GM19238 (cell line): ENCODE measurements at regions not wholly inside any gene's neighbourhood (a gene's known extent, or its start where the extent isn't known, plus 50 kb on each side); places are given as distances from the start of the nearest gene placed in this dataset.
"Not testable (repeated sequence)": the region's sequence is repeated elsewhere in the genome, so short reads cannot be mapped to it uniquely, and the experiment has no call there.

Experiments used
- DNase-seq: peaks from one replicate; pipeline ENCODE4 v3.0.0; 2011; ENCODE audit warnings: low spot score; ENCODE audit not compliant: insufficient read length

- no peak for DNase-seq
These were observed 1142.4 kb upstream of the MIR17HG start for GRCh38 chr13:90205081-90205480.

DNA sequence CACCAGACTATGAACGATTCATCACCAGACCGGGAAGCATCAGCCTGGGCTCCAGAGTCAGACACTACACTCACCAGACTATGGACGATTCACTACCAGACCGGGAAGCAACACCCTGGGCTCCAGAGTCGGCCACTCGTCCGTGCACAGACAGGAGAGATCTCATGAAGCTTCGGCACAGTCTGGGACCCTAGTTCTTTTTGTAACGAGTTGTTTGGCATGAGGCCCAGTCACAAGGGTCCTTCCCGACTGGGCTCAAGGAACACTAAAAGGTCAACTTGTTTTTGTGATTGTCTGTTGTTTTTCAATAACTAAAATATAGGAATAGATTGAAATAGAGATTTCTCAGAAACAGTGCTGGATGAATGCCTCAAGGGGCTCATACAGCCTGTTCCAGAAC lies 1141.6 kb upstream of the MIR17HG start:
- no peak for DNase-seq

DNA sequence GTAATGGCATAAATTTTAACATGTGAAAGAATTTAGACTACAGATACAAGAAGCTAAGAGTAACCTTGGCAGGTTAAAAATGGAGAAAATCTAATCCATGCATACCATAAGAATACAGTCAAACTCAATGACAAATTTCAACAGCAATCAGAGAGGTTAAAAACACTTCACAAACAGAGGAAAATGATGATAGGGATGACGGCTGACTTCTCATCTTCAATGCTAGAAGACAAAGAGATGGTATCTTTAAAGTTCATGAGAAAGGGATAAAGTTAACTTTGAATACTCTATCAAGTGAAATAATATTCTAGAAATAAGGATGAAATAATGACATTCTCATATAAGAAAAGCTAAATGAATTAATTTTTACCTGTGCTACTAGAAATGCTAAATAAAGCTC lies 1130.2 kb upstream of the MIR17HG start:
- no peak for DNase-seq

DNA sequence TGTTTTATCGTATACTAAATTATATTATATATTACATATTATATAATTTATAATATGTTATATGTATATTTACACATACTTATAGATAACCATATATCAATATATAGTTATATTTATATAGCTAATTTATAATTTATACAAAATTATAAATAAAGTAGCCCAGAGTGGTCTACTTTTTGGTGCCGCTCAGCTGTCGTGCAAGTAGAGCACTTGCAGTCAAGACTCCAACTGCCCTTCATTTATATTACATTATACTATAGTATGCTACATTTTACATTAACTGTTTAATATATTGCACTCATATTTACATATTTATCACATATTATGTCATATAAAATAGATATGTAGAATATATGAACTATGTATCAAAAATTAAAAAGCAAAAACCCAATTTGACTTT lies 1124.7 kb upstream of the MIR17HG start:
- DNase-seq = no peak

GRCh38 chr13:90230311-90230710 lies 1117.2 kb upstream of the MIR17HG start:
- no peak for DNase-seq

DNA sequence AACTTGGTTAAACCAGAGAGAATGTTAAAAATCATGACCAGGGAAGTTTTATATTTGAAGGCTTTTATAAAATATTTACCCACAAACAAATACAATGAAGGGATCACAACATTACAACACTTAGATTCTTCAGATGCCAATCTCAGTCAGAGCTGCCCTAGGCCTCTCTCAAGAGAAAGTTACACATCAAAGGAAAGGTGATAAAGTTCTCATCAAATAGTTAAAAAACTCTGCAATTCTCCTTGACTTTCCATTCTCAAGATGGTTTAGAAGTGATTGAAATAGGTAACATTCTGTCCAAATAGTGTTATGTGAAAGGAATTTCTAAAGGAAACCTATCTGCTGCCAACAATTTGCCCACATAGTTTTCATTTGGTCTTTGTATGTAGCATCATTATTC lies 1115.2 kb upstream of the MIR17HG start:
- no peak for DNase-seq

DNA sequence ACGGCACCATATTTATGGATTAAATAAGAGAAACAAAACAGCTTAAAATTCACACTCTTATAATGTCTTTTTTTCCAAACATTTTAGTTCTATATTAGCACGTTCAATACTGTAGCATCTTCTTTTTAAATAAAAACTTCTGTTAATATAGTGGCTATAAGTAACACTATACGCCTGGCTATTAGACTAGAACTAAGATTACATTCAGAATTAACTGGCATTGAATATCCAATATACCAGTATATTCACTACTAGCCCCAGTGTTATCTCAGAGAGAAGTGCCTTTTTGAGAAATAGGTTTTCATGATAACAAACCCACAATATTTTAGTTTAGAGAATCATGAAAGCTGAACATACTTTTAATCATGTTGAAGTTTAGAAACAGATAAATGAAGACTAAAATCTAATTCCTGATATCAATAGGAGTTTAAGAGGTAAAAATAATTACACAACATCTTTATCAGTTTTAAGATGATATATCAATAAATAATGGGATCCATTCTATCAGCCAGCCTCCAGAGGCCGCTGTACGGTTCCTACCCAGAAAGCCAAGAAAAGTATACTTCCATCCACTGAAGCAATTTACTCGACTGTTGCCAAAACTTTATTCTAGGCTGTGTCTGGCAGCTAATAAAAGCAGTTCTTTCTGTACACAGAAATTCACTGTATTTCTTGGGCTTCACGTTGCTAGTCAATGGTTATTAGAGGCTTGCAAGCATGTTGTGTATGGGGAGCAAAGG lies 1113.4 kb upstream of the MIR17HG start:
- DNase-seq = no peak

DNA sequence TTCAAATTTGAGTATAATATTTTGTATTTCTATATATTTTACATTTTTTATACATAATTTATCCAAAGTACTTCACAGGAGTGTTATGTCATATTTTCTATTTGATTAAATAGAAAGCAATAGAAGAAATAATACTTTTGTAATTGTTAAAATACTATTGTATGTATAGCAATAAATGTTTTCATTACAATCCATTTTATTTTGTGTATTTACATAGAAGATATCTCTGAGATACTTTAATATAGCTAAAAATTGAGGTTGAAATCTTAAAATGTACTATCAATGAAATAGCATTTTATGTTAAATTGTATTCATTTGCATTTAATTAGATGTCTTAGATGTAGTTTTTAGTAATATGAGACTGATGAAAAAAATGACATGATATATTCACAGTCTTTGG lies 1109.6 kb upstream of the MIR17HG start:
- DNase-seq = no peak

- DNase-seq = no peak
These were observed 1109.1 kb upstream of the MIR17HG start for GRCh38 chr13:90238413-90238812.

- no peak for DNase-seq
These were observed 1108.4 kb upstream of the MIR17HG start for GRCh38 chr13:90239130-90239529.

GRCh38 chr13:90246005-90246404 lies 1101.5 kb upstream of the MIR17HG start:
- DNase-seq = no peak

GRCh38 chr13:90246687-90247345 lies 1100.7 kb upstream of the MIR17HG start:
- DNase-seq = no peak

GRCh38 chr13:90253806-90254205 lies 1093.7 kb upstream of the MIR17HG start:
- DNase-seq = no peak

GRCh38 chr13:90254437-90254836 lies 1093.0 kb upstream of the MIR17HG start:
- no peak for DNase-seq

DNA sequence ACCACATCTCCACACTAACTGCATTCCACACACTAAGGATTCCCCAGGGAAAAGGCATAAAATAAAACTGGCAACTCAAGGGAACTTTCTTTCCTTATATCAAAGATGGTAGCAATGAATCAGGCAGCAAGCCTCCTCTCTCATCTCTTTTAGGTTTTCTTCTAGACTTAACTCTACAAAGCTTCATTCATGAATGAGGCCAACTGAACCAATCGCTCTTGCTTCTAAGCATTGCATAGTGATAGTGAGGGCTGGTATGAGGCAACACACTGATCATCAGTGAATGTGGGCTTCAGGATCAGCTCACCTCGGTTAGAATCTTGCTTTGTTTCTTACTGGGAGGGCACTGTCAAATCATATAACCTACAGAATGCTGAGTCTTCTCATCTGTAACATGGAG lies 1090.7 kb upstream of the MIR17HG start:
- no peak for DNase-seq

DNA sequence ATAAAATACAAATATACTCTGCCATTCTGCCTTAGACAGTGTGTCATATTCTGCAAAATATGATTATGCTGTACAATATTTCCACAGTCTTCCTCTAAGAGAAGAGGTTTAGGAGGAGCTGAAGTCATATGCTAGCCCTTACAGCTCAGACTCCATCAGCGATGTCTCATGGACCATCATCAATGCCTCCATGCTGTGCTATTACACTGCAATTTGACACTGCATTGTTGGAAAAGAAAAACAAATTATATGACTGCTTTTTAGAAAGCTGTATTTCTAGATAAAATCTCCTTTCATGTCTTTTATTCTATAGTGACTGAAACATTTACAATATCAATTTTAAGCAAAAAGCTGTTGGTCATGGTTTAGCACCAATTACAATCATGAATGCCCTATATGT lies 1089.4 kb upstream of the MIR17HG start:
- no peak for DNase-seq

DNA sequence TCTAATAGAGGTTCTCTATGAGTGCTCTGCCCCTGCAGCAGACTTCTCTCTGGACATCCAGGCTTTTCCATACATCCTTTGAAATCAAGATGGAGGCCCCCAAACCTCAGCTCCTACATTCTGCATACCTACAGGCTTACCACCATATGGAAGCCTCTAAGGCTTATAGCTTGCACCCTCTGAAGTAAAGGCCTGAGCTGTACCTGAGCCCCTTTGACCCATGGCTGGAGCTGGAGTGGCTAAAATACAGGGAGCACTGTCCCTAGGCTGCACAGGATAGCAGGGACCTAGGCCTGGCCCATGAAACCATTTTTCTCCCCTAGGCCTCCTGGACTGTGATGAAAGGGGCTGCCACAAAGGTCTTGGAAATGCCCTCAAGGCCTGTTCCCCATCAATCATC lies 1086.1 kb upstream of the MIR17HG start:
- no peak for DNase-seq

GRCh38 chr13:90270226-90270625 lies 1077.3 kb upstream of the MIR17HG start:
- no peak for DNase-seq

GRCh38 chr13:90272356-90272755 lies 1075.1 kb upstream of the MIR17HG start:
- DNase-seq = no peak

DNA sequence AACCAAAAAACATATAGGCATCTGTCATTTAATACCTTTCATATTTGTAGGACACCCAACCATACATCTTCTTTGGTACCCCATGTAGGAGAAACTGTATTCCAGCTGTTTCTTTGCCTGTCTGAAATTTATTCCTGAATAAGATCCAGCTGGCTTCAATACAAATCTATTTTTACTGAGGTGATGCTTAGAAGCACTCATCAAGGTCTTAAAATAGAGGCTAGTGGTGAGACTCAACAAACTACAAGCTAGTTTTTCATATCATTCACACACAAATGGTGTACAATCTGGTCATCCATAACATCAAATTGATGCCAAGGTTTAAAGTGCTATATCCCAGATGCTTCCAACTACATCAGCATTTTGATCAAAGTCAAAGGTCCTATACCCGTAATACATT lies 1071.3 kb upstream of the MIR17HG start:
- DNase-seq = no peak

DNA sequence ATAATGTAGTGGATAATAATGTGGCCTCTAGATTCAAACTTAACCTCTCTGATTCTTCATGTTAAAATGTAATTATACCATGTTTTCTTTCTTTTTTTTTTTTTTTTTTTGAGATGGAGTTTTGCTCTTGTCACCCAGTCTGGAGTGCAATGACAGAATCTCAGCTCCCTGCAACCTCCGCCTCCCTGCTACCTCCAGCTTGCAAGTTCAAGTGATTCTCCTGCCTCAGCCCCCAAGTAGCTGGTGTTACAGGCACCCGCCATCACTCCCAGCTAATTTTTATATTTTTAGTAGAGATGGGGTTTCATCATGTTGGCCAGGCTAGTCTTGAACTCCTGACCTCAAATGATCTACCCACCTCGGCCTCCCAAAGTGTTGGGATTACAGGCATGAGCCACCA lies 1069.3 kb upstream of the MIR17HG start:
- not testable (repeated sequence) for DNase-seq

- DNase-seq = no peak
These were observed 1065.8 kb upstream of the MIR17HG start for GRCh38 chr13:90281709-90282108.

- no peak for DNase-seq
These were observed 1060.0 kb upstream of the MIR17HG start for GRCh38 chr13:90287521-90287920.
